Adrenal gland (tissue), 5 donors: ENCODE measurements at regions not wholly inside any gene's neighbourhood (a gene's known extent, or its start where the extent isn't known, plus 50 kb on each side); places are given as distances from the start of the nearest gene placed in this dataset.

Source experiments
- CTCF ChIP-seq, 6 experiments: fragments of 450-650 bp in 4 of 6; fragments of 200-600 bp in 2 of 6; sonication (generic) in 1 of 6; IDR thresholded peaks; 1 replicate in 5 of 6; 2 replicates in 1 of 6; pipeline versions ENCODE4 v1.5.1 to v1.8.0; 2016 to 2021; ENCODE audit warnings: antibody characterized with exemption in 6 of 6, mild to moderate bottlenecking in 2 of 6, moderate library complexity in 1 of 6
- POLR2A ChIP-seq, 2 donors: fragments of 450-650 bp; IDR thresholded peaks; one replicate each; pipeline ENCODE4 v1.6.1; 2017; ENCODE audit warnings: antibody characterized with exemption in 2 of 2, mild to moderate bottlenecking in 2 of 2, moderate library complexity in 1 of 2
- donor health status: DM: no; HTN: no; CAD: no.

DNA sequence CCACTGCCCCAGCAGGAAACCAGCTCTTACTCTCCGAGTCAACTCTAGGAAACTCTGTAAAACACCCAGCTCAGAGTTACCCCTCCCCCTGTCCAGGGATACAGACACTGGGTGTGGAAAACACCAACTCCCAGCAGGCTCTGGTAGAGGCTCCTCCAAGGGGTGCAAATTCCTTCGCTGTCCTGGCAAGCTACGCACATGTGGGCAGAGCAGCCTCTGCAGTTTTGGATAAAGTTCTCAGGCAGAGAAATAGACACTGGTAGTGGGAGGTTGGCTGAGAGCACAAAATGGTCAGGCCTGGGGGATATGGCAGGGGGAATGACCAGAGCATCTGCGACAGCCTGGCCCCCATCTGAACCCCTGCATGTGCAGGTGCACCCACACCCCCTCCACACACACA is 146.9 kb upstream of the SDK2 start:
- TF ChIP-seq POLR2A (IDR thresholded peaks at IDR 0.05) (no peak), CTCF (IDR thresholded peaks at IDR 0.05) (no peak)
